Neural progenitor cell (in vitro differentiated cells): ENCODE measurements at regions not wholly inside any gene's neighbourhood (a gene's known extent, or its start where the extent isn't known, plus 50 kb on each side); places are given as distances from the start of the nearest gene placed in this dataset.

Source experiments
- CTCF ChIP-seq: fragments of 200-600 bp; sonication (generic); IDR thresholded peaks from 2 replicates; pipeline ENCODE4 v1.5.1; 2017; ENCODE audit warnings: antibody characterized with exemption, mild to moderate bottlenecking
- EZH2 ChIP-seq: fragments of 200-600 bp; sonication (generic); IDR thresholded peaks from 2 replicates; pipeline ENCODE4 v1.6.1; 2017; ENCODE audit warnings: antibody characterized with exemption, mild to moderate bottlenecking, moderate library complexity
- EZH2phosphoT487 ChIP-seq: fragments of 200-600 bp; sonication (generic); IDR thresholded peaks from 2 replicates; pipeline ENCODE4 v1.6.1; 2017; ENCODE audit warnings: antibody characterized with exemption

GRCh38 chr10:33487014-33487776 is 152.7 kb upstream of the NRP1 start:
- no peak for TF ChIP-seq CTCF
- TF ChIP-seq EZH2phosphoT487: no peak
- no peak for TF ChIP-seq EZH2
